Mammary epithelial cell (primary cell): ENCODE measurements at regions not wholly inside any gene's neighbourhood (a gene's known extent, or its start where the extent isn't known, plus 50 kb on each side); places are given as distances from the start of the nearest gene placed in this dataset.

Source experiments
- CTCF ChIP-seq, 2 donors: IDR thresholded peaks in 1 of 2; conservative IDR thresholded peaks in 1 of 2; 2 replicates each; pipeline ENCODE4 v1.5.1; 2011 to 2012; ENCODE audit warnings: inconsistent platforms in 2 of 2, low read length in 2 of 2, mild to moderate bottlenecking in 2 of 2, control low read depth in 1 of 2, low read depth in 1 of 2; ENCODE audit not compliant: insufficient read depth in 1 of 2; ENCODE audit errors: extremely low read depth in 1 of 2
- EZH2 ChIP-seq: IDR thresholded peaks from 2 replicates; pipeline ENCODE4 v1.6.1; 2012; ENCODE audit warnings: low read length, inconsistent platforms, borderline replicate concordance

- TF ChIP-seq CTCF (conservative IDR thresholded peaks at IDR 0.05 in 1 of 2, IDR thresholded peaks at IDR 0.05 in 1 of 2; ENCODE audit: extremely low read depth in 1 of 2, insufficient read depth in 1 of 2, low read depth in 1 of 2, low read length in 2 of 2) = no peak
- no peak for TF ChIP-seq EZH2
Measured at GRCh38 chr5:135628771-135629563, 50.2 kb upstream of the CXCL14 start.
